ENCODE measurements at regions not wholly inside any gene's neighbourhood (a gene's known extent, or its start where the extent isn't known, plus 50 kb on each side); places are given as distances from the start of the nearest gene placed in this dataset.

DNA sequence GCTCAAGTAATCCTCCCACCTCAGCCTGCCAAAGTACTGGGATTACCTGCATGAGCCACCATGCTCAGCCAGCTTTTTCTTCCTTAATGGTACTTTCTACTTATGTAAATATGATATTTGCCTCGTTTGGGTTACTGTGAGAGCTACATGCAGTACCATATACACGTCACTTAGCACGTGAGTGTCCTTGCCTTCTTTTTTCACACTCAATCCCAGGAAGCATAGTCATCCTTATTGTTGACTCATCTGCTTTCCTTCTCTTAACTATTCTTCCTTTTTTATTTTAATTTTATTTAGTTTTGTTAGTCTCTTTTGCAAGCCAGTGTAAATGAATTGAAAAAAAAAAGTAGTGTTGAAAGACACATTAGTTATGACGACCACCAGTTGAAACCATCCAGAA, 205.9 kb downstream of the HIPK3 start:
- Histone ChIP-seq H3K27me3 (ENCODE audit: control insufficient read depth, insufficient read depth, low read length) (no peaks in the 10 kb centered on the region), H3K4me3 (ENCODE audit: low read length in 3 of 3) (no peak overlapping the region), H3K9me3 (ENCODE audit: control insufficient read depth in 2 of 3, insufficient read depth in 1 of 3, low read length in 3 of 3) (no peaks in the 10 kb centered on the region), H3K9ac (ENCODE audit: low read length in 3 of 3) (no peak overlapping the region), H3K27ac (ENCODE audit: low read depth in 2 of 2, low read length in 2 of 2) (no peak overlapping the region), H3K36me3 (ENCODE audit: control insufficient read depth in 2 of 3, insufficient read depth in 3 of 3, low read length in 3 of 3) (no peaks in the 10 kb centered on the region), H3K4me1 (ENCODE audit: control insufficient read depth in 2 of 3, insufficient read depth in 2 of 3, low read depth in 1 of 3, low read length in 3 of 3) (no peaks in the 10 kb centered on the region)
- FAIRE-seq (no peak), DNase-seq (no peak)
- TF ChIP-seq, protein P1, sequence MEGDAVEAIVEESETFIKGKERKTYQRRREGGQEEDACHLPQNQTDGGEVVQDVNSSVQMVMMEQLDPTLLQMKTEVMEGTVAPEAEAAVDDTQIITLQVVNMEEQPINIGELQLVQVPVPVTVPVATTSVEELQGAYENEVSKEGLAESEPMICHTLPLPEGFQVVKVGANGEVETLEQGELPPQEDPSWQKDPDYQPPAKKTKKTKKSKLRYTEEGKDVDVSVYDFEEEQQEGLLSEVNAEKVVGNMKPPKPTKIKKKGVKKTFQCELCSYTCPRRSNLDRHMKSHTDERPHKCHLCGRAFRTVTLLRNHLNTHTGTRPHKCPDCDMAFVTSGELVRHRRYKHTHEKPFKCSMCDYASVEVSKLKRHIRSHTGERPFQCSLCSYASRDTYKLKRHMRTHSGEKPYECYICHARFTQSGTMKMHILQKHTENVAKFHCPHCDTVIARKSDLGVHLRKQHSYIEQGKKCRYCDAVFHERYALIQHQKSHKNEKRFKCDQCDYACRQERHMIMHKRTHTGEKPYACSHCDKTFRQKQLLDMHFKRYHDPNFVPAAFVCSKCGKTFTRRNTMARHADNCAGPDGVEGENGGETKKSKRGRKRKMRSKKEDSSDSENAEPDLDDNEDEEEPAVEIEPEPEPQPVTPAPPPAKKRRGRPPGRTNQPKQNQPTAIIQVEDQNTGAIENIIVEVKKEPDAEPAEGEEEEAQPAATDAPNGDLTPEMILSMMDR (IDR thresholded peaks at IDR 0.05; ENCODE audit: borderline replicate concordance, extremely low read depth, insufficient read depth): no peak
- intact Hi-C loops (cut with DNase I): no loop called here

DNA sequence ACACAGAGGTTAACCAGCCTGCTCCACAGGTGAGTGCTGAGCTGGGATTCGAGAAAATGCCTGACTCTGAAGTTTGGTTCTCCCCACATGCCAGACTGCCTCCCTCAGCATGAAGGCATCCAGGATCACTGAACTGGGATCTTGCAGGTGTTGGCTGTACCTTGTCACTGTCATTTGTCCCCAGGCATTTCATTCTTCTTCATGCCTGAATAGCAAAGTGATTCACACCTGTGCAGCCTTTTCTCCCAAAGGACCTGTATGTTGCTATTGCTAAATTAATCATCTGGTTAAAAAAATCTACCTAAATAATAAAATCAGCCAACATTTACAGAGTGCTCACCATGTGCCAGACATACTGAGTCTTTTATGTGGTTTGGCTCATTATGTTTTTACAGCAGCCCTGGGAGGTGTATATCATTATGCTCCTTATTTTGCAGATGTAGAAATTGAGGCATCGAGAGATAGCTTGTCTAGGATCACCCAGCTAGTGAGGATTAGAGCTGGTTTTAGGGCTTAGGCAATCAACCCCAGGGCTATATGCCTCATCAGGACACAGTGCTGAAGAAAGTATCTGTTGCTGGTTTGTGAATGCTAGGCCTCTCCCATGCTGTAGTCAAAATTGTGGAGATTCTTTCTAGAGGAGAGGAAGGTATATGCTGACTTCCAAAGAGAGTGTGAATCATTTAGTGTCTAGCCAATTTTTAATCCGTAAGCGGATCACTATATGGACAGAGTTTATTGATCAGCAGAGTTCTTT, 204.4 kb downstream of the HIPK3 start:
- FAIRE-seq (no peak), DNase-seq (no peak)
- Histone ChIP-seq H3K9ac (ENCODE audit: low read length in 3 of 3) (no peak overlapping the region), H3K27ac (ENCODE audit: low read depth in 2 of 2, low read length in 2 of 2) (no peak overlapping the region), H3K4me3 (ENCODE audit: low read length in 3 of 3) (no peak overlapping the region), H3K36me3 (ENCODE audit: control insufficient read depth in 2 of 3, insufficient read depth in 3 of 3, low read length in 3 of 3) (no peaks in the 10 kb centered on the region), H3K9me3 (ENCODE audit: control insufficient read depth in 2 of 3, insufficient read depth in 1 of 3, low read length in 3 of 3) (no peaks in the 10 kb centered on the region), H3K4me1 (ENCODE audit: control insufficient read depth in 2 of 3, insufficient read depth in 2 of 3, low read depth in 1 of 3, low read length in 3 of 3) (no peaks in the 10 kb centered on the region), H3K27me3 (ENCODE audit: control insufficient read depth, insufficient read depth, low read length) (no peaks in the 10 kb centered on the region)
- intact Hi-C loops (cut with DNase I): no loop called here
- TF ChIP-seq, protein P1 (IDR thresholded peaks at IDR 0.05; ENCODE audit: borderline replicate concordance, extremely low read depth, insufficient read depth): no peak

DNA sequence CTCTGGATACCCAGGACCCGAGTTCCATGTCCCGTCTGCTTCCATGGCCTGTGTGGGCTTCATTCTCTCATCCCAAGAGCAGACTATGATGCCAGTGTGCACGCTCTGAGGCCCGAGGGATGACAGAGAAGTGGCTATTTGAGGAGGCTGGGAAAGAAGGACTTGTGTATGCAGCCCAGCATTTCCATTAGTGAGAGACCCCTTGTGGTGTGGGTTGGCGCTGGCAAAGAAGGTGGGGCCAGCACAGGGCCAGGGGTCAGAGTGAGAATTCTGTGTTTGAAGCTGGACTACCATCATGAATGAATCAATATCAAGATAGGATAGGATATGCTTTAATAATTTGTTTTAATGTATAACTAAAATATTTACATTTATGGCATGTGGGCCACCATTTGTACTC, 200.8 kb downstream of the HIPK3 start:
- TF ChIP-seq, protein P1 (IDR thresholded peaks at IDR 0.05; ENCODE audit: borderline replicate concordance, extremely low read depth, insufficient read depth): no peak
- no peak overlapping the region for H3K9ac ChIP-seq (ENCODE audit: low read length in 3 of 3)
- no peaks in the 10 kb centered on the region for H3K4me1 ChIP-seq (ENCODE audit: control insufficient read depth in 2 of 3, insufficient read depth in 2 of 3, low read depth in 1 of 3, low read length in 3 of 3)
- intact Hi-C loops (cut with DNase I): no loop called here
- H3K9me3 ChIP-seq (ENCODE audit: control insufficient read depth in 2 of 3, insufficient read depth in 1 of 3, low read length in 3 of 3): no peaks in the 10 kb centered on the region
- no peak for DNase-seq
- no peak overlapping the region for H3K4me3 ChIP-seq (ENCODE audit: low read length in 3 of 3)
- H3K27me3 ChIP-seq (ENCODE audit: control insufficient read depth, insufficient read depth, low read length): no peaks in the 10 kb centered on the region
- no peaks in the 10 kb centered on the region for H3K36me3 ChIP-seq (ENCODE audit: control insufficient read depth in 2 of 3, insufficient read depth in 3 of 3, low read length in 3 of 3)
- no peak overlapping the region for H3K27ac ChIP-seq (ENCODE audit: low read depth in 2 of 2, low read length in 2 of 2)
- FAIRE-seq: no peak
